ENCODE measurements at regions not wholly inside any gene's neighbourhood (a gene's known extent, or its start where the extent isn't known, plus 50 kb on each side); places are given as distances from the start of the nearest gene placed in this dataset.

GRCh38 chr4:122034619-122035018 is 82.8 kb upstream of the TRPC3 start:
- TF ChIP-seq CTCF (conservative IDR thresholded peaks at IDR 0.05), result no peak
- no peak for TF ChIP-seq ZFX (IDR thresholded peaks at IDR 0.05)
- no peak overlapping the region for H3K27ac ChIP-seq

GRCh38 chr4:122027203-122027602 is 75.3 kb upstream of the TRPC3 start:
- H3K27ac ChIP-seq, result no peak overlapping the region
- TF ChIP-seq ZFX (IDR thresholded peaks at IDR 0.05), result no peak
- no peak for TF ChIP-seq CTCF (conservative IDR thresholded peaks at IDR 0.05)

GRCh38 chr4:122017296-122017695 is 65.4 kb upstream of the TRPC3 start:
- TF ChIP-seq CTCF (conservative IDR thresholded peaks at IDR 0.05) (no peak), ZFX (IDR thresholded peaks at IDR 0.05) (no peak)
- H3K27ac ChIP-seq, result no peak overlapping the region

- H3K27ac ChIP-seq, result no peak overlapping the region
- no peak for TF ChIP-seq ZFX (IDR thresholded peaks at IDR 0.05)
- TF ChIP-seq CTCF (conservative IDR thresholded peaks at IDR 0.05), result no peak
Observed at GRCh38 chr4:122015203-122015602, 63.3 kb upstream of the TRPC3 start.

- H3K27ac ChIP-seq, result no peak overlapping the region
- TF ChIP-seq CTCF (conservative IDR thresholded peaks at IDR 0.05), result no peak
- TF ChIP-seq ZFX (IDR thresholded peaks at IDR 0.05), result no peak
Observed at GRCh38 chr4:122012735-122013134, 60.9 kb upstream of the TRPC3 start.

- H3K27ac ChIP-seq, result no peak overlapping the region
- no peak for TF ChIP-seq ZFX (IDR thresholded peaks at IDR 0.05)
- TF ChIP-seq CTCF (conservative IDR thresholded peaks at IDR 0.05), result no peak
Observed at GRCh38 chr4:122010610-122011009, 58.8 kb upstream of the TRPC3 start.

GRCh38 chr4:122009524-122009923 is 57.7 kb upstream of the TRPC3 start:
- H3K27ac ChIP-seq, result no peak overlapping the region
- no peak for TF ChIP-seq CTCF (conservative IDR thresholded peaks at IDR 0.05)
- TF ChIP-seq ZFX (IDR thresholded peaks at IDR 0.05), result no peak

Data from C4-2B (cell line).